Endodermal cell (in vitro differentiated cells): ENCODE measurements at regions not wholly inside any gene's neighbourhood (a gene's known extent, or its start where the extent isn't known, plus 50 kb on each side); places are given as distances from the start of the nearest gene placed in this dataset.

Experiments
- DNase-seq: peaks from one replicate; pipeline ENCODE4 v3.0.0-alpha.2; 2017
- H3K27ac ChIP-seq: 2 replicates; pipeline ENCODE4 v1.5.1; 2013; ENCODE audit warnings: mild to moderate bottlenecking, low read depth, low read length, moderate library complexity
- H3K27me3 ChIP-seq: 2 replicates; pipeline ENCODE4 v1.6.1; 2013; ENCODE audit warnings: mild to moderate bottlenecking, low read length, moderate library complexity; ENCODE audit not compliant: insufficient read depth, control insufficient read depth, poor library complexity, severe bottlenecking
- H3K36me3 ChIP-seq: 2 replicates; pipeline ENCODE4 v1.7.0; 2013; ENCODE audit warnings: mild to moderate bottlenecking, low read length, moderate library complexity; ENCODE audit not compliant: control insufficient read depth, insufficient read depth
- H3K4me1 ChIP-seq: one replicate; pipeline ENCODE4 v1.7.0; 2013; ENCODE audit warnings: low read length; ENCODE audit not compliant: control insufficient read depth, insufficient read depth
- H3K4me3 ChIP-seq: 2 replicates; pipeline ENCODE4 v1.5.1; 2013; ENCODE audit warnings: mild to moderate bottlenecking, low read length, moderate library complexity
- H3K9ac ChIP-seq: 2 replicates; pipeline ENCODE4 v1.6.1; 2013; ENCODE audit warnings: mild to moderate bottlenecking, low read length, moderate library complexity; ENCODE audit not compliant: poor library complexity, severe bottlenecking; ENCODE audit errors: extremely low read depth
- H3K9me3 ChIP-seq: 2 replicates; pipeline ENCODE4 v1.6.1; 2013; ENCODE audit warnings: mild to moderate bottlenecking, low read length, moderate library complexity; ENCODE audit not compliant: control insufficient read depth
- H3K27ac Mint-ChIP-seq: 2 replicates; pipeline ENCODE4 v1.8.0; 2020; ENCODE audit warnings: mixed read lengths
- H3K27me3 Mint-ChIP-seq: 2 replicates; pipeline ENCODE4 v1.8.0; 2021; ENCODE audit warnings: mild to moderate bottlenecking, mixed read lengths; ENCODE audit not compliant: insufficient read depth
- H3K36me3 Mint-ChIP-seq: 2 replicates; pipeline ENCODE4 v1.8.0; 2020; ENCODE audit warnings: low read depth, mixed read lengths
- H3K4me1 Mint-ChIP-seq: 2 replicates; pipeline ENCODE4 v1.8.0; 2020; ENCODE audit warnings: mixed read lengths
- H3K4me3 Mint-ChIP-seq: 2 replicates; pipeline ENCODE4 v1.8.0; 2020; ENCODE audit warnings: mild to moderate bottlenecking, moderate library complexity, mixed read lengths
- H3K9me3 Mint-ChIP-seq: 2 replicates; pipeline ENCODE4 v1.8.0; 2020; ENCODE audit warnings: mild to moderate bottlenecking, mixed read lengths
- WGBS, 2 experiments: methylation state at CpG; one replicate each; pipeline versions ENCODE4 v1.1.5 to v1.1.7; 2013; ENCODE audit warnings: missing lambda C conversion rate in 2 of 2, mixed read lengths in 1 of 2; ENCODE audit not compliant: insufficient coverage in 1 of 2, insufficient read length in 1 of 2; 5-methylcytosine and 5-hydroxymethylcytosine counted together
- TF ChIP-seq, protein P1 (sequence below): fragments of 200-600 bp; sonication (generic); conservative IDR thresholded peaks from 2 replicates; pipeline ENCODE4 v1.5.0; 2021; ENCODE audit warnings: antibody characterized with exemption, mild to moderate bottlenecking

DNA sequence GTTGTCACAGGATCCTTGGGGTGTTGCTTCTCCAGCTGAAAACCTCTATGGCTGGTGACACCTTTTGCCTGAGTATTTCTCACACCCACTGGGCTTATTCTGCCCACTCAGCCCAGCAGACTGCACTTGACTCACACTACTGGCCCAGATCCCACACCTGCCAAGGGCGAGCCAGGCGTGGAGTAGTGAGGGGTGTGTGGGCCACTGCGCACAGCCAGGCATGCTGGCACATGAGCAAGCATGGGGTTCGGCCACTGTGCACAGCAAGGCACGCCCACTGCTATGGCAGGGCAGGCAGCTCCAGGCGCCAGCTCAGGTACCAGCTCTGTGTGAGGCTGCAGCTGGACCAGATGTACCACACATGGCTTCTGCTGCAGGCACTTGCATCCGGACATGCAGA lies 116.5 kb upstream of the MTNR1B start:
- Histone ChIP-seq H3K4me1 (no peaks in the 10 kb centered on the region), H3K27me3 (no peaks in the 10 kb centered on the region), H3K36me3 (peaks cover 14% of the 10 kb centered on the region), H3K9me3 (no peaks in the 10 kb centered on the region), H3K9ac (no peak overlapping the region), H3K4me3 (no peak overlapping the region), H3K27ac (no peak overlapping the region)
- Mint-ChIP-seq H3K9me3 (no peaks in the 10 kb centered on the region), H3K36me3 (no peaks in the 10 kb centered on the region), H3K27ac (no peak overlapping the region), H3K27me3 (no peaks in the 10 kb centered on the region), H3K4me1 (no peaks in the 10 kb centered on the region), H3K4me3 (no peak overlapping the region)
- DNase-seq: peak; percentile 40
- WGBS, 2 experiments: 95 to 100% methylated on average over 6 to 7 of the region's 7 CpGs
- TF ChIP-seq, protein P1, sequence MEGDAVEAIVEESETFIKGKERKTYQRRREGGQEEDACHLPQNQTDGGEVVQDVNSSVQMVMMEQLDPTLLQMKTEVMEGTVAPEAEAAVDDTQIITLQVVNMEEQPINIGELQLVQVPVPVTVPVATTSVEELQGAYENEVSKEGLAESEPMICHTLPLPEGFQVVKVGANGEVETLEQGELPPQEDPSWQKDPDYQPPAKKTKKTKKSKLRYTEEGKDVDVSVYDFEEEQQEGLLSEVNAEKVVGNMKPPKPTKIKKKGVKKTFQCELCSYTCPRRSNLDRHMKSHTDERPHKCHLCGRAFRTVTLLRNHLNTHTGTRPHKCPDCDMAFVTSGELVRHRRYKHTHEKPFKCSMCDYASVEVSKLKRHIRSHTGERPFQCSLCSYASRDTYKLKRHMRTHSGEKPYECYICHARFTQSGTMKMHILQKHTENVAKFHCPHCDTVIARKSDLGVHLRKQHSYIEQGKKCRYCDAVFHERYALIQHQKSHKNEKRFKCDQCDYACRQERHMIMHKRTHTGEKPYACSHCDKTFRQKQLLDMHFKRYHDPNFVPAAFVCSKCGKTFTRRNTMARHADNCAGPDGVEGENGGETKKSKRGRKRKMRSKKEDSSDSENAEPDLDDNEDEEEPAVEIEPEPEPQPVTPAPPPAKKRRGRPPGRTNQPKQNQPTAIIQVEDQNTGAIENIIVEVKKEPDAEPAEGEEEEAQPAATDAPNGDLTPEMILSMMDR: no peak

DNA sequence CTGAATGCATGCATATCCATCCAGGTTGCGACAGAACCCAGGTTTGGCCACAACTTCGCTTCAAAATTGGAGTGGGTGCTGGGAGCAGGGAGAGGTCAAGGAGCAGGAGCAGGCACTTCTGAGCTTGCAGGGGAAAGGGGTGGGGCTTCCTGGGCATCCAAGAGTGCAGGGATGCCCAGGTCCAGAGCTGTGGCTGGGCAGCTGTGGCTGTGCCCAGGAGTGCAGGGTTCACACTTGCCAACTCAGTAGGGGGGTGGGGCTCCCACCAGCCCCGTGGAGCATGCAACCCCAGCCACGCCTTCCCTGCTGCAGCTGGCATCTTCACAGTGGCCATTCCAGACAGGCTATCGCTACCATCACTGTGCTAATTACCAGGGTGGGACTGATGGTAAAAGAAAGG lies 115.3 kb upstream of the MTNR1B start:
- H3K4me1 ChIP-seq: no peaks in the 10 kb centered on the region
- peaks cover 16% of the 10 kb centered on the region for H3K36me3 ChIP-seq
- Mint-ChIP-seq H3K9me3 (no peaks in the 10 kb centered on the region), H3K27me3 (no peaks in the 10 kb centered on the region), H3K36me3 (no peaks in the 10 kb centered on the region), H3K4me1 (no peaks in the 10 kb centered on the region), H3K4me3 (no peak overlapping the region), H3K27ac (no peak overlapping the region)
- no peak overlapping the region for H3K27ac ChIP-seq
- WGBS, 2 experiments: 93 to 94% methylated on average over 3 to 5 of the region's 5 CpGs
- no peak overlapping the region for H3K9ac ChIP-seq
- no peak for DNase-seq
- H3K27me3 ChIP-seq: no peaks in the 10 kb centered on the region
- H3K9me3 ChIP-seq: no peaks in the 10 kb centered on the region
- no peak overlapping the region for H3K4me3 ChIP-seq
- TF ChIP-seq, protein P1: no peak

DNA sequence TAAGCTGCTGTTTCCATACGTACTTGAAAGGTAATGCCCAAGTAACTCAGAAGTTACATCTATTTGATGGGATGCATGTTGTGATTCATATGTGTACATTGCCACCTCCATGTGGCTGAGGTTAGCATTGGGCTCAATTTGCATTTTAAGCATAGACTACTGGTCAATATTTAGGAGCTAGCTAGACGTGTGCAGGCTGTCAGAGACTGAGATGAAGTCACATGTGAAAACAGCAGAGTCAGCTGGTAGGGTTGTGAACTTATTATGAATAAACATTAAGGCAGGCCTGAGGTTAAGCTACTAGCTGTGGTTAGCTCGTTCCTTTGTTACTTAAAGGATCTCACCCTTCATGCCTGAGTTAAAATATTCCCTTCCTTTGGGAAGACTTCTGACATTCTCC lies 114.5 kb upstream of the MTNR1B start:
- H3K36me3 ChIP-seq: peaks cover 16% of the 10 kb centered on the region
- Mint-ChIP-seq H3K4me3 (no peak overlapping the region), H3K36me3 (no peaks in the 10 kb centered on the region), H3K9me3 (no peaks in the 10 kb centered on the region), H3K27me3 (no peaks in the 10 kb centered on the region), H3K27ac (no peak overlapping the region), H3K4me1 (no peaks in the 10 kb centered on the region)
- H3K4me1 ChIP-seq: no peaks in the 10 kb centered on the region
- WGBS, 2 experiments: 88 to 90% methylated on average over 3 of the region's 3 CpGs
- no peak for DNase-seq
- TF ChIP-seq, protein P1: no peak
- H3K27me3 ChIP-seq: no peaks in the 10 kb centered on the region
- H3K27ac ChIP-seq: no peak overlapping the region
- H3K9ac ChIP-seq: no peak overlapping the region
- H3K9me3 ChIP-seq: no peaks in the 10 kb centered on the region
- no peak overlapping the region for H3K4me3 ChIP-seq
